NCI-H2029 treated with DMSO at 0.1 percent for 48 hours (cell line): ENCODE measurements at regions not wholly inside any gene's neighbourhood (a gene's known extent, or its start where the extent isn't known, plus 50 kb on each side); places are given as distances from the start of the nearest gene placed in this dataset.
A peak's percentile ranks its signal among the peaks of the same experiment; 100 is the strongest.

Experiments used
- DNase-seq: peaks from one replicate; lab custom pipeline; 2025; lab: John Stamatoyannopoulos, UW

GRCh38 chr5:91283899-91284298 is 99.2 kb downstream of the ARRDC3 start:
- no peak for DNase-seq

GRCh38 chr5:91283326-91283725 is 99.8 kb downstream of the ARRDC3 start:
- DNase-seq, result no peak

GRCh38 chr5:91282210-91282609 is 100.9 kb downstream of the ARRDC3 start:
- no peak for DNase-seq

- no peak for DNase-seq
Measured at GRCh38 chr5:91281401-91281800, 101.7 kb downstream of the ARRDC3 start.

- DNase-seq, result peak; percentile 55
Measured at GRCh38 chr5:91280362-91281269, 102.5 kb downstream of the ARRDC3 start.

GRCh38 chr5:91277840-91278239 is 105.3 kb downstream of the ARRDC3 start:
- no peak for DNase-seq

- DNase-seq, result no peak
Measured at GRCh38 chr5:91277093-91277626, 106.0 kb downstream of the ARRDC3 start.

GRCh38 chr5:91272858-91273257 is 110.3 kb downstream of the ARRDC3 start:
- peak; percentile 19 for DNase-seq

- DNase-seq, result no peak
Measured at GRCh38 chr5:91271999-91272398, 111.1 kb downstream of the ARRDC3 start.

- DNase-seq, result no peak
Measured at GRCh38 chr5:91269198-91269597, 113.9 kb downstream of the ARRDC3 start.

- no peak for DNase-seq
Measured at GRCh38 chr5:91266184-91266705, 116.9 kb downstream of the ARRDC3 start.

- no peak for DNase-seq
Measured at GRCh38 chr5:91264311-91265051, 118.6 kb downstream of the ARRDC3 start.

GRCh38 chr5:91263898-91264297 is 119.2 kb downstream of the ARRDC3 start:
- no peak for DNase-seq

GRCh38 chr5:91257301-91257700 is 125.8 kb downstream of the ARRDC3 start:
- DNase-seq, result no peak

GRCh38 chr5:91256142-91256524 is 127.0 kb downstream of the ARRDC3 start:
- no peak for DNase-seq

- DNase-seq, result no peak
Measured at GRCh38 chr5:91255396-91256141, 127.5 kb downstream of the ARRDC3 start.

- DNase-seq, result no peak
Measured at GRCh38 chr5:91252916-91253315, 130.2 kb downstream of the ARRDC3 start.

- DNase-seq, result no peak
Measured at GRCh38 chr5:91245871-91246270, 137.2 kb downstream of the ARRDC3 start.

GRCh38 chr5:91245074-91245452 is 138.1 kb downstream of the ARRDC3 start:
- DNase-seq, result no peak

- no peak for DNase-seq
Measured at GRCh38 chr5:91244380-91245073, 138.6 kb downstream of the ARRDC3 start.

- no peak for DNase-seq
Measured at GRCh38 chr5:91243852-91244251, 139.3 kb downstream of the ARRDC3 start.
